SK-N-MC (cell line): ENCODE measurements at regions not wholly inside any gene's neighbourhood (a gene's known extent, or its start where the extent isn't known, plus 50 kb on each side); places are given as distances from the start of the nearest gene placed in this dataset.

Source experiments
- DNase-seq: peaks from one replicate; pipeline ENCODE4 v3.0.0-alpha.2; 2011; ENCODE audit warnings: low read depth, low spot score
- H3K27ac ChIP-seq: fragments of 200-600 bp; sonication (generic); 2 replicates; pipeline ENCODE4 v1.5.1; 2016; ENCODE audit warnings: mixed run types
- H3K36me3 ChIP-seq: fragments of 200-600 bp; sonication (generic); 2 replicates; pipeline ENCODE4 v1.6.1; 2017; ENCODE audit warnings: antibody characterized with exemption, low read length, mixed read lengths; ENCODE audit not compliant: insufficient read depth
- H3K4me3 ChIP-seq: fragments of 200-600 bp; sonication (generic); 2 replicates; pipeline ENCODE4 v1.5.1; 2016
- H3K9ac ChIP-seq: fragments of 200-600 bp; sonication (generic); 2 replicates; pipeline ENCODE4 v1.8.0; 2017; ENCODE audit warnings: mixed run types, mixed read lengths; ENCODE audit not compliant: insufficient read length
- H3K9me3 ChIP-seq: fragments of 200-600 bp; sonication (generic); 2 replicates; pipeline ENCODE4 v1.6.1; 2017; ENCODE audit warnings: low read depth, mild to moderate bottlenecking, antibody characterized with exemption, low read length, moderate library complexity, mixed read lengths
- EZH2 ChIP-seq: fragments of 200-600 bp; sonication (generic); IDR thresholded peaks from one replicate; pipeline ENCODE4 v1.6.1; 2017; ENCODE audit warnings: antibody characterized with exemption
- FOXP2 ChIP-seq: optimal IDR thresholded peaks from 2 replicates; pipeline ENCODE3; 2011; ENCODE audit warnings: mild to moderate bottlenecking, moderate library complexity; ENCODE audit not compliant: insufficient read depth; ENCODE audit errors: extremely low read length, control extremely low read depth
- POLR2AphosphoS5 ChIP-seq: IDR thresholded peaks from 2 replicates; pipeline ENCODE4 v1.6.1; 2012; ENCODE audit warnings: mild to moderate bottlenecking, low read depth, low read length, borderline replicate concordance

DNA sequence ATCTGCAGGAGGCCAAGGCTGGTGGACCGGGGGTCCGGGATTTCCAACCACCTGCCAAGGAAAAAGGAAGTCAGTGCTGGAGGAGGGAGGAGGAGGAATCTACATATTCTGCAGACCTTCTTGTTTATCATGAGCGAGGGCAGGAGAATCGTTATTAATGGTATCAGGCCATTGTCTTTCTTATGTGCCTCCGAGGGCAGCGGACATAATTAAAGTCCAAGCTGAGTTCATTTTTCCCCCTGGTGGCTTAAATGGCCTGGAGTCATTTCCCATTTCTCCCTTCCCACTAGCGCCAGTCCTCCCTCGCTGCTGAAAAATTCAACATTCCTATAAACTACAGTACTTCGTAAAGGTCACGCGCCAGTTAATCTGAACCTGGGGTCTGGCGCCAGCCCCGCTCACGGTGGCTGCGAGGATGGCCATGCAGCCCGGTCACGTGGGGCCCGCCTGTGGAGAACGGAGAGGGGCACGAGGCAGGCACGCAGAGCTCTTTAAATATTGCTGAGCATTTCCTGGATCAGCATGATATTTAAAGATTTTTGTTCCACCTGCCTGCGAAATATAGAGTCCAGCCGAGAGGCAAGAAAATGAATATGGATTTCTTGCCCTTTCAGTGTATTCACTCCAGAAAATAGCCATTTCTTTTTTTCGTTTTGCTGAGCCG lies 85.2 kb upstream of the PCDH8 start:
- Histone ChIP-seq H3K27ac (no peak overlapping the region), H3K4me3 (no peak overlapping the region), H3K9ac (no peak overlapping the region), H3K36me3 (no peaks in the 10 kb centered on the region), H3K9me3 (no peaks in the 10 kb centered on the region)
- no peak for TF ChIP-seq FOXP2
- no peak for TF ChIP-seq POLR2AphosphoS5
- no peak for TF ChIP-seq EZH2
- no peak for DNase-seq

DNA sequence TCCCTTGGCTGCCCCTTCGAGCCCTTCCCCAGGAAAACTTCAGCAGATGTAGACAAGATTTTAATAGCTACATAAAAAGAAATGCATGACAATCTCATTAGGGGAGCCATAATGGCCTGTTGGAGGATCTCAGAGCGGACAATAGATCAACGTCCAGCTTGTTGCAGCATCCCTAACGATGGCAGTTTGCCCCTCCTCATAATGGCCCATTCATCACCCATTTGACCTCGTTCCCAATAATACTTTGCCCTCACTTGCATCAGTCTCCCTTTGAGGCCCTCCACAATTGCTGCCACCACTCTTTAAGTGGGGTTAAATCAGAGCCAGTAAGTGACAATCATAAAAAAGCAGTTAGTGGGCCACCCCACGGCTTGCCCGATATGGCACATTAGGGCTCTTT lies 84.7 kb upstream of the PCDH8 start:
- Histone ChIP-seq H3K4me3 (no peak overlapping the region), H3K9me3 (no peaks in the 10 kb centered on the region), H3K27ac (no peak overlapping the region), H3K36me3 (no peaks in the 10 kb centered on the region), H3K9ac (no peak overlapping the region)
- TF ChIP-seq FOXP2, result no peak
- no peak for DNase-seq

DNA sequence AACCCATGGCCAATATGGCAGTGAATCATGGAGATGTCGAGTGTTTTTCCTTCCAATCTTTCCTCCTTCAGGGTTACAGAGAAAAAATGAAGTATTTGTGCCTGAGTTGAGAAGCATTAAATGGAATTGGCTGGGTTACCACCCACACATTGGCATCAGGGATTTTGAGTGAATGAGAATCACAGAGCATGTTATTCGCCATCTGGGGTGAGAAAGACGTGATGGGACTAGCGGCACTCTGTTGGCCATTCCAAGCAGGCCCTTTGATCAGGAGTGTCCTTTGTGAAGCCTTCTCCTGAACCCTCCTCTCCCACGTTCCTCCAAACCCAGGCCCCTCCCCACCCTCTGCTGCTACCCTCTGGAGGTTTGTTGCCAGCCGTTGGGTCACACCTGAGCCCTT lies 84.2 kb upstream of the PCDH8 start:
- no peak overlapping the region for H3K4me3 ChIP-seq
- H3K9me3 ChIP-seq, result no peaks in the 10 kb centered on the region
- H3K27ac ChIP-seq, result no peak overlapping the region
- no peak overlapping the region for H3K9ac ChIP-seq
- TF ChIP-seq EZH2, result no peak
- TF ChIP-seq FOXP2, result no peak
- TF ChIP-seq POLR2AphosphoS5, result no peak
- no peak for DNase-seq
- no peaks in the 10 kb centered on the region for H3K36me3 ChIP-seq

DNA sequence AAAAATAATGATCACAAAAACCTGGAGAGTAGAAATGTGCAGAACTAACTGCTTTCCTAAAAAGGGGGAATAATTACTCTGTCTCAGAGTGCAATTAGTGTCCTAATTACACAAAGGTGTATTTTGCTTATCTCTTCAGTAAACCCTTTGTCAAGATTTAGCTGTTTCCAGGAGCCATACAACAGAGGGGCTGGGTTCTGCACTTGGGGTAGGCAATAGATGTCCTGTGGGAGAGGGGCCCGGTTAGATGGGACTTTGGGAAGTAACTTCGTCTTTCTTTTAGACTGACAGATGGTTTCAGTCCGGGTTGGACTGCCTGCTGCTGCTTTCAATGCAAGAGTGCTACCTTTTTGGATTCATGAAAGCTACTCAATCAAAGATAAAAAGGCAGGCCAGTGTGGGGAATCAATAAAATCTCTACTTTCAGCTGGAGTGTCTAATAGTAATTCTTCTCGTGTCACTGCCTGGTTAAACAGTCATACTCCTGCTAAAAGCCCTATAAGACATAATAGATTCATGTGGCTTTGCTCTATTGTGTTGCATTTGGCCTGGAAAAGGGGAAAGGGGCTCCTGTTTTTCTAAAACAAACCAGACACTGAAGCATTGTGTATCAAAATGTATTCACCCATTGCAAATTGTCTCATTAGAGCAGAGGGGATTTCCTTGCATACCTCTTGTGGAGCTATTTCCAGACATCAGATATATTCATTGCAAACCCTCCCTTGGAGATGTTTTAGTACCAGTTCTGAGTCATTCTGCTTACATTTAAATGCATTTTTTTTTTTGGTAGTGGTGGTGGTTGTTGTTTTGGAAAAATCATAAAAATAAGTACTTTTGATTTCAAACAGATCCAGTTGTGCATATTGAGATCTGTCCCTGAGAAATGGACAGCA lies 83.3 kb upstream of the PCDH8 start:
- H3K9ac ChIP-seq, result no peak overlapping the region
- DNase-seq, result no peak
- no peaks in the 10 kb centered on the region for H3K9me3 ChIP-seq
- no peak overlapping the region for H3K27ac ChIP-seq
- no peak for TF ChIP-seq EZH2
- no peak for TF ChIP-seq POLR2AphosphoS5
- no peak overlapping the region for H3K4me3 ChIP-seq
- H3K36me3 ChIP-seq, result no peaks in the 10 kb centered on the region

DNA sequence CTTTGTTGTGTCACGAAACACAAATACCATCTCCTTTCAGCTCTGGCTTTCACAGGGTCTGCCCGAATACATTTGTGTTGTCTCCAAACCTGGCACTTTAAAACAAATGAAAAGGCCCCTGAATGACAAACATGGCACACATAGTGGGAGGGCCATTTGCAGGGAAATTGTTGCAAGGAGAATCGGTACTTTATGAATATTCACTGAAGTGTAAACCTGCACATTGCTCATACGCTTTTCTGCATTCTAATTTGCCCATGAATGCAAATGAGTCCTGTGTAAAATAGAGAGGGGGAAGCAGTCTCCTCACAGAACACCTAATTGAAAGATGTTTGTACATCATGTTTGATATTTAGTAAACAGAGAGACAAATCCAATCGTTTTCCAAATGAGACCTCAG lies 82.7 kb upstream of the PCDH8 start:
- TF ChIP-seq FOXP2, result no peak
- no peak for TF ChIP-seq POLR2AphosphoS5
- H3K36me3 ChIP-seq, result no peaks in the 10 kb centered on the region
- no peak overlapping the region for H3K27ac ChIP-seq
- H3K4me3 ChIP-seq, result no peak overlapping the region
- H3K9me3 ChIP-seq, result no peaks in the 10 kb centered on the region
- DNase-seq, result no peak
- H3K9ac ChIP-seq, result no peak overlapping the region

DNA sequence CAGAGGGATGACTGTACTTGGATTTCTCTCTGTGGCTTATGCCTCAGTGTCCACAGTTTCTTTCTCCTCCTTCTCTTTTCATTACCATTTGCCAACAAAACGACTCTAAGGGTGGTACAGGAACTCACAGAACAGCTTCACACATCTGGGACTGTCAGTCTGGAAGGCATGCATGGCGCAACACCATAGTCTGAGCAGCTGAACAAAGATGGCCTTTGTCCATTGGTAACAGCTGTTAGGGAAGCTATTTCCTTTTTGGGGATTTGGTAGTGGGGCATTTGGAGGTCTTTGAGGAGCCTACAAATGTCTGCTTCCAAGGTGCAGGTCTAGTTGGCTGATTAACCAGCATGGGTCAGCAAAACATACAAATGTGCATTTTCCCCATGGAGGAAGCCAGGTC lies 81.4 kb upstream of the PCDH8 start:
- no peak for DNase-seq
- H3K4me3 ChIP-seq, result no peak overlapping the region
- H3K9me3 ChIP-seq, result no peaks in the 10 kb centered on the region
- H3K36me3 ChIP-seq, result no peaks in the 10 kb centered on the region
- TF ChIP-seq POLR2AphosphoS5 (no peak), EZH2 (no peak), FOXP2 (no peak)
- H3K9ac ChIP-seq, result no peak overlapping the region
- no peak overlapping the region for H3K27ac ChIP-seq

DNA sequence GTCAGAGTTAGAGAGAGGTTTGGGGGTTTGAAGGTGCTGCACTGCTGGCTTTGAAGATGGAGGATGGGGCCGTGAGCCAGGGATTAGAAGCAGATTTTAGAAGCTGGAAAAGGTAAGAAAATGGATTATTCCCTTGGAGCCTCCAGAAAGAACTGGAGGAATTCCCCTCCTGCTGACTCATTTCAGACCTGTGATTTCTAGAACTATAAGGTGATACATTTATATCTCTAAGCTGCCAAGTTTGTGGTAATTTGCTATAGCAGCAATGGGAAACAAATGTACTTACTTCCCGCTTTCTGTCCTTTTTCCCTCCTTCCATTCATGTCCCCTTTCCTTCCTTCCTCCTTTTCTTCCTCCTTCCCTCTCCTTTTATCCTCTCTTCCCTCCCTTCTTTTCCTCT lies 78.5 kb upstream of the PCDH8 start:
- H3K9me3 ChIP-seq, result no peaks in the 10 kb centered on the region
- no peak overlapping the region for H3K4me3 ChIP-seq
- DNase-seq, result no peak
- H3K36me3 ChIP-seq, result no peaks in the 10 kb centered on the region
- no peak overlapping the region for H3K27ac ChIP-seq
- TF ChIP-seq EZH2 (no peak), FOXP2 (no peak), POLR2AphosphoS5 (no peak)
- H3K9ac ChIP-seq, result no peak overlapping the region

- H3K36me3 ChIP-seq, result no peaks in the 10 kb centered on the region
- H3K9me3 ChIP-seq, result no peaks in the 10 kb centered on the region
- no peak overlapping the region for H3K27ac ChIP-seq
- no peak for DNase-seq
- H3K9ac ChIP-seq, result no peak overlapping the region
- TF ChIP-seq POLR2AphosphoS5, result no peak
- TF ChIP-seq EZH2, result no peak
- TF ChIP-seq FOXP2, result no peak
- H3K4me3 ChIP-seq, result no peak overlapping the region
Observed at GRCh38 chr13:52925775-52926285, 77.4 kb upstream of the PCDH8 start.
